HAP-1 (cell line): ENCODE measurements at regions not wholly inside any gene's neighbourhood (a gene's known extent, or its start where the extent isn't known, plus 50 kb on each side); places are given as distances from the start of the nearest gene placed in this dataset.
"Not testable (repeated sequence)": the region's sequence is repeated elsewhere in the genome, so short reads cannot be mapped to it uniquely, and the experiment has no call there.

ENCODE experiments used
- DNase-seq, 2 experiments: peaks; one replicate each; pipeline ENCODE4 v3.0.0-alpha.2; 2016 to 2020; ENCODE audit warnings: low spot score in 2 of 2
- H3K27me3 ChIP-seq: fragments of 250-450 bp; sonication (Bioruptor Pico); 2 replicates; pipeline ENCODE4 v1.5.1; 2020; ENCODE audit warnings: low read depth, mild to moderate bottlenecking, moderate library complexity
- H3K36me3 ChIP-seq: fragments of 250-450 bp; sonication (Bioruptor Pico); replicated peaks from 2 replicates; pipeline ENCODE4 v1.5.1; 2020; ENCODE audit warnings: mild to moderate bottlenecking
- H3K4me1 ChIP-seq: fragments of 250-450 bp; sonication (Bioruptor Pico); 2 replicates; pipeline ENCODE4 v1.5.1; 2020; ENCODE audit warnings: mild to moderate bottlenecking
- H3K4me3 ChIP-seq: fragments of 250-450 bp; sonication (Bioruptor Pico); 2 replicates; pipeline ENCODE4 v1.5.1; 2020; ENCODE audit warnings: mild to moderate bottlenecking, moderate library complexity
- H3K9me3 ChIP-seq: fragments of 250-450 bp; sonication (Bioruptor Pico); 2 replicates; pipeline ENCODE4 v1.5.1; 2020; ENCODE audit warnings: mild to moderate bottlenecking, moderate library complexity
- in situ Hi-C: fragments of 300-500 bp; cut with MboI; formaldehyde crosslinking; loops from 3 replicates; pipeline ENCODE4 v1.14.3; 2020; ENCODE audit warnings: low sequenced_read_pairs, inconsistent platforms, mixed read lengths

- Histone ChIP-seq H3K27me3 (no peaks in the 10 kb centered on the region), H3K4me3 (no peak overlapping the region), H3K4me1 (no peaks in the 10 kb centered on the region), H3K9me3 (no peaks in the 10 kb centered on the region; the same call in 1 of the 2 replicates), H3K36me3 (no peaks in the 10 kb centered on the region)
- in situ Hi-C loops: no loop called here
- DNase-seq: no peak
These were observed 739.9 kb downstream of the DIAPH3 start for GRCh38 chr13:59423708-59424340.

GRCh38 chr13:59424661-59425060 is 739.1 kb downstream of the DIAPH3 start:
- Histone ChIP-seq H3K27me3 (no peaks in the 10 kb centered on the region), H3K4me1 (no peaks in the 10 kb centered on the region), H3K36me3 (no peaks in the 10 kb centered on the region), H3K4me3 (no peak overlapping the region), H3K9me3 (no peaks in the 10 kb centered on the region; the same call in 1 of the 2 replicates)
- DNase-seq: no peak
- in situ Hi-C loops: no loop called here

GRCh38 chr13:59425211-59425741 is 738.5 kb downstream of the DIAPH3 start:
- Histone ChIP-seq H3K4me1 (no peaks in the 10 kb centered on the region), H3K9me3 (no peaks in the 10 kb centered on the region; the same call in 1 of the 2 replicates), H3K4me3 (no peak overlapping the region), H3K36me3 (no peaks in the 10 kb centered on the region), H3K27me3 (no peaks in the 10 kb centered on the region)
- in situ Hi-C loops: no loop called here
- no peak for DNase-seq

- Histone ChIP-seq H3K4me3 (no peak overlapping the region), H3K27me3 (no peaks in the 10 kb centered on the region)
These were observed 728.7 kb downstream of the DIAPH3 start for GRCh38 chr13:59435024-59435423.

GRCh38 chr13:59437544-59438301 is 726.0 kb downstream of the DIAPH3 start:
- H3K27me3 ChIP-seq: no peaks in the 10 kb centered on the region
- in situ Hi-C loops: no loop called here
- H3K9me3 ChIP-seq: peaks cover 2% of the 10 kb centered on the region; the same call in 1 of the 2 replicates
- DNase-seq: no peak
- no peak overlapping the region for H3K4me3 ChIP-seq
- H3K36me3 ChIP-seq: no peaks in the 10 kb centered on the region
- H3K4me1 ChIP-seq: no peaks in the 10 kb centered on the region

More at GRCh38 chr13:59435024-59435423, 728.7 kb downstream of the DIAPH3 start:
- no peak for DNase-seq
- in situ Hi-C loops: no loop called here
- Histone ChIP-seq H3K36me3 (no peaks in the 10 kb centered on the region), H3K4me1 (no peaks in the 10 kb centered on the region), H3K9me3 (peaks cover 8% of the 10 kb centered on the region; the same call in 1 of the 2 replicates)

- H3K4me1 ChIP-seq: no peaks in the 10 kb centered on the region
- in situ Hi-C loops: no loop called here
- no peaks in the 10 kb centered on the region for H3K36me3 ChIP-seq
- H3K27me3 ChIP-seq: no peaks in the 10 kb centered on the region
- no peak overlapping the region for H3K4me3 ChIP-seq
- DNase-seq: no peak
- H3K9me3 ChIP-seq: no peaks in the 10 kb centered on the region
These were observed 723.8 kb downstream of the DIAPH3 start for GRCh38 chr13:59439776-59440428.

GRCh38 chr13:59441068-59441467 is 722.7 kb downstream of the DIAPH3 start:
- H3K4me3 ChIP-seq, H3K36me3 ChIP-seq, H3K4me1 ChIP-seq, H3K9me3 ChIP-seq, DNase-seq, in situ Hi-C loops, H3K27me3 ChIP-seq: not testable (repeated sequence)

GRCh38 chr13:59441596-59442280 is 722.0 kb downstream of the DIAPH3 start:
- H3K27me3 ChIP-seq: no peaks in the 10 kb centered on the region
- H3K4me1 ChIP-seq: no peaks in the 10 kb centered on the region
- DNase-seq: no peak
- in situ Hi-C loops: no loop called here
- H3K9me3 ChIP-seq: no peaks in the 10 kb centered on the region
- H3K4me3 ChIP-seq: no peak overlapping the region
- H3K36me3 ChIP-seq: no peaks in the 10 kb centered on the region

GRCh38 chr13:59442461-59442860 is 721.3 kb downstream of the DIAPH3 start:
- Histone ChIP-seq H3K4me1 (peaks cover 5% of the 10 kb centered on the region), H3K4me3 (no peak overlapping the region), H3K36me3 (no peaks in the 10 kb centered on the region), H3K9me3 (0 out of 2 replicates have a peak, but pooled peaks cover 2% of the 10 kb centered on the region), H3K27me3 (no peaks in the 10 kb centered on the region)
- DNase-seq: no peak
- in situ Hi-C loops: no loop called here

GRCh38 chr13:59442944-59443486 is 720.7 kb downstream of the DIAPH3 start:
- 0 out of 2 replicates have a peak, but pooled peaks cover 2% of the 10 kb centered on the region for H3K9me3 ChIP-seq
- no peaks in the 10 kb centered on the region for H3K36me3 ChIP-seq
- H3K4me1 ChIP-seq: peaks cover 11% of the 10 kb centered on the region
- in situ Hi-C loops: no loop called here
- H3K4me3 ChIP-seq: no peak overlapping the region
- no peaks in the 10 kb centered on the region for H3K27me3 ChIP-seq
- no peak for DNase-seq

- in situ Hi-C loops: no loop called here
- no peaks in the 10 kb centered on the region for H3K27me3 ChIP-seq
- H3K36me3 ChIP-seq: no peaks in the 10 kb centered on the region
- H3K4me3 ChIP-seq: no peak overlapping the region
- peaks cover 20% of the 10 kb centered on the region for H3K4me1 ChIP-seq
- 0 out of 2 replicates have a peak, but pooled peaks cover 2% of the 10 kb centered on the region for H3K9me3 ChIP-seq
- no peak for DNase-seq
These were observed 719.4 kb downstream of the DIAPH3 start for GRCh38 chr13:59444210-59444857.

- no peak overlapping the region for H3K4me3 ChIP-seq
- DNase-seq: no peak
- H3K4me1 ChIP-seq: peaks cover 35% of the 10 kb centered on the region
- in situ Hi-C loops: no loop called here
- H3K27me3 ChIP-seq: no peaks in the 10 kb centered on the region
- H3K9me3 ChIP-seq: 0 out of 2 replicates have a peak, but pooled peaks cover 2% of the 10 kb centered on the region
- no peaks in the 10 kb centered on the region for H3K36me3 ChIP-seq
These were observed 717.9 kb downstream of the DIAPH3 start for GRCh38 chr13:59445812-59446211.

- in situ Hi-C loops: no loop called here
- no peak for DNase-seq
These were observed 717.3 kb downstream of the DIAPH3 start for GRCh38 chr13:59446391-59446790.

More at GRCh38 chr13:59446391-59446790, 717.3 kb downstream of the DIAPH3 start:
- Histone ChIP-seq H3K36me3 (no peaks in the 10 kb centered on the region), H3K27me3 (no peaks in the 10 kb centered on the region), H3K4me3 (no peak overlapping the region), H3K4me1 (peaks cover 41% of the 10 kb centered on the region), H3K9me3 (0 out of 2 replicates have a peak, but pooled peaks cover 2% of the 10 kb centered on the region)
